ENCODE measurements at regions not wholly inside any gene's neighbourhood (a gene's known extent, or its start where the extent isn't known, plus 50 kb on each side); places are given as distances from the start of the nearest gene placed in this dataset.
A peak's percentile ranks its signal among the peaks of the same experiment; 100 is the strongest.

DNA sequence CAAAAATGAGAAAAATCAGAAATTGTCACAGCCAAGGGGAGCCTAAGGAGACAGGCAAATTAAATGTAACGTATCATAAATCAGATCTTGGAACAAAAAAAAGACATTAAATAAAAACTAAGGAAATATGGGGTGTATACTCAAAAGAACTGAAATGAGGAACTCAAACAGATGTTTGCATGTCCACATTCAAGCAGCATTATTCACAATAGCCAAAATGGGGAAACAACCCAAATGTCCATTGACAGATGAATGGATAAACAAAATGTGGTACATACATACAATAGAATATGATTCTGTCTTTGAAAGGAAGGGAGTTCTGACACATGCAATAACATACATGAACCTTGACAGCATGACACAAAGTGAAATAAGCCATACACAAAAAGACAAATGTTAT lies 155.8 kb upstream of the KLF7 start:
- CTCF ChIA-PET (ENCODE audit: low intra/inter-chr PET ratio) = no interaction called here
- Histone ChIP-seq H2AFZ (ENCODE audit: low read depth, low read length) (no peak overlapping the region), H3K9me1 (ENCODE audit: control insufficient read depth, insufficient read depth, low read length) (no peaks in the 10 kb centered on the region), H3K4me3 (no peak overlapping the region), H3K9me3 (replicated peaks; ENCODE audit: control insufficient read depth, insufficient read depth, low read depth, low read length) (no peaks in the 10 kb centered on the region), H4K20me1 (replicated peaks; ENCODE audit: control insufficient read depth, insufficient read depth, low read length) (no peaks in the 10 kb centered on the region), H3K27ac (ENCODE audit: extremely low read depth, low read depth, low read length) (no peak overlapping the region), H3K36me3 (ENCODE audit: control insufficient read depth, insufficient read depth, low read length) (no peaks in the 10 kb centered on the region), H3K4me1 (replicated peaks in 1 of 2; ENCODE audit: control insufficient read depth in 2 of 2, insufficient read depth in 2 of 2, low read length in 2 of 2) (no peaks in the 10 kb centered on the region), H3K27me3 (ENCODE audit: control insufficient read depth in 2 of 2, insufficient read depth in 2 of 2, low read length in 2 of 2) (no peaks in the 10 kb centered on the region), H3K9ac (ENCODE audit: insufficient read depth in 1 of 2, low read depth in 2 of 2, low read length in 2 of 2) (no peak overlapping the region), H3K79me2 (ENCODE audit: control insufficient read depth, insufficient read depth, low read length) (no peaks in the 10 kb centered on the region), H3K4me2 (ENCODE audit: insufficient read depth, low read length) (no peak overlapping the region)
- in situ Hi-C loops (cut with MboI) (no loop called here), intact Hi-C loops (cut with micrococcal nuclease) (no loop called here)
- POLR2A ChIA-PET = no interaction called here
- no TSS peak for BruUV-seq (replicated peaks)
- ATAC-seq (no peak), DNase-seq (ENCODE audit: extremely low read depth in 1 of 4, low spot score in 3 of 4) (no peak), FAIRE-seq (no peak)
- WGBS (ENCODE audit: insufficient coverage, low coverage, missing lambda C conversion rate) = 44% methylated on average over 1 of the region's 1 CpG
- TF ChIP-seq ZC3H11A (IDR thresholded peaks at IDR 0.05; ENCODE audit: low read depth, low read length) (no peak), ZBTB11 (CRISPR knock-in tag; IDR thresholded peaks at IDR 0.05) (no peak), SPI1 (IDR thresholded peaks at IDR 0.05; ENCODE audit: borderline replicate concordance, low read depth, low read length) (0 out of 2 replicates have a peak, but pooled peaks have one; percentile 5), SREBF1 (IDR thresholded peaks at IDR 0.05; ENCODE audit: borderline replicate concordance, low read depth, low read length) (no peak)

Data from K562 (cell line).